Skeletal muscle satellite cell (primary cell): ENCODE measurements at regions not wholly inside any gene's neighbourhood (a gene's known extent, or its start where the extent isn't known, plus 50 kb on each side); places are given as distances from the start of the nearest gene placed in this dataset.

Experiments
- H3K27me3 ChIP-seq: 2 replicates; pipeline ENCODE4 v1.7.0; 2013; ENCODE audit warnings: low read length; ENCODE audit not compliant: control insufficient read depth, insufficient read depth
- H3K36me3 ChIP-seq: 2 replicates; pipeline ENCODE4 v1.7.0; 2013; ENCODE audit warnings: mild to moderate bottlenecking, control low read depth, low read length; ENCODE audit not compliant: insufficient read depth
- H3K4me1 ChIP-seq: 2 replicates; pipeline ENCODE4 v1.7.0; 2013; ENCODE audit warnings: low read length; ENCODE audit not compliant: control insufficient read depth, insufficient read depth
- H3K4me2 ChIP-seq: 2 replicates; pipeline ENCODE4 v1.7.0; 2013; ENCODE audit warnings: mild to moderate bottlenecking, low read length
- H3K4me3 ChIP-seq: 2 replicates; pipeline ENCODE4 v1.7.0; 2013; ENCODE audit warnings: low read length
- H3K9ac ChIP-seq: 2 replicates; pipeline ENCODE4 v1.7.0; 2013; ENCODE audit warnings: mild to moderate bottlenecking, low read depth, low read length, moderate library complexity
- H3K9me3 ChIP-seq: replicated peaks from 2 replicates; pipeline ENCODE4 v1.7.0; 2013; ENCODE audit warnings: mild to moderate bottlenecking, control low read depth, low read length

GRCh38 chr6:165881806-165882205, 218.8 kb upstream of the PDE10A start:
- H3K4me1 ChIP-seq = peaks cover 11% of the 10 kb centered on the region

GRCh38 chr6:165880686-165881085, 217.6 kb upstream of the PDE10A start:
- H3K9ac ChIP-seq = no peak overlapping the region
- no peaks in the 10 kb centered on the region for H3K9me3 ChIP-seq
- no peak overlapping the region for H3K4me2 ChIP-seq
- no peak overlapping the region for H3K4me3 ChIP-seq
- peaks cover 11% of the 10 kb centered on the region for H3K4me1 ChIP-seq
- H3K27me3 ChIP-seq = peaks cover 19% of the 10 kb centered on the region
- H3K36me3 ChIP-seq = no peaks in the 10 kb centered on the region

More at GRCh38 chr6:165881806-165882205, 218.8 kb upstream of the PDE10A start:
- H3K4me2 ChIP-seq = no peak overlapping the region
- no peaks in the 10 kb centered on the region for H3K9me3 ChIP-seq
- no peaks in the 10 kb centered on the region for H3K36me3 ChIP-seq
- peaks cover 11% of the 10 kb centered on the region for H3K27me3 ChIP-seq
- no peak overlapping the region for H3K4me3 ChIP-seq
- H3K9ac ChIP-seq = no peak overlapping the region

- no peaks in the 10 kb centered on the region for H3K36me3 ChIP-seq
- H3K4me1 ChIP-seq = no peaks in the 10 kb centered on the region
- H3K4me3 ChIP-seq = no peak overlapping the region
- no peak overlapping the region for H3K9ac ChIP-seq
- peaks cover 34% of the 10 kb centered on the region for H3K27me3 ChIP-seq
- no peak overlapping the region for H3K4me2 ChIP-seq
- H3K9me3 ChIP-seq = no peaks in the 10 kb centered on the region
Observed at GRCh38 chr6:165877773-165878172, 214.7 kb upstream of the PDE10A start.

GRCh38 chr6:165877192-165877591, 214.2 kb upstream of the PDE10A start:
- Histone ChIP-seq H3K4me3 (no peak overlapping the region), H3K4me2 (no peak overlapping the region)

GRCh38 chr6:165876588-165876987, 213.5 kb upstream of the PDE10A start:
- Histone ChIP-seq H3K36me3 (no peaks in the 10 kb centered on the region), H3K27me3 (peaks cover 40% of the 10 kb centered on the region), H3K4me1 (no peaks in the 10 kb centered on the region), H3K4me3 (no peak overlapping the region), H3K9ac (no peak overlapping the region), H3K4me2 (no peak overlapping the region), H3K9me3 (no peaks in the 10 kb centered on the region)

More at GRCh38 chr6:165877192-165877591, 214.2 kb upstream of the PDE10A start:
- Histone ChIP-seq H3K9me3 (no peaks in the 10 kb centered on the region), H3K4me1 (no peaks in the 10 kb centered on the region), H3K27me3 (peaks cover 38% of the 10 kb centered on the region), H3K36me3 (no peaks in the 10 kb centered on the region), H3K9ac (no peak overlapping the region)

- no peak overlapping the region for H3K9ac ChIP-seq
- H3K9me3 ChIP-seq = no peaks in the 10 kb centered on the region
- H3K4me3 ChIP-seq = no peak overlapping the region
- H3K27me3 ChIP-seq = peaks cover 45% of the 10 kb centered on the region
- no peaks in the 10 kb centered on the region for H3K4me1 ChIP-seq
- no peak overlapping the region for H3K4me2 ChIP-seq
- no peaks in the 10 kb centered on the region for H3K36me3 ChIP-seq
Observed at GRCh38 chr6:165875946-165876345, 212.9 kb upstream of the PDE10A start.

GRCh38 chr6:165873976-165874375, 210.9 kb upstream of the PDE10A start:
- H3K4me3 ChIP-seq = no peak overlapping the region
- H3K9ac ChIP-seq = no peak overlapping the region
- no peaks in the 10 kb centered on the region for H3K4me1 ChIP-seq
- H3K27me3 ChIP-seq = peaks cover 45% of the 10 kb centered on the region
- peaks cover 3% of the 10 kb centered on the region for H3K9me3 ChIP-seq
- H3K4me2 ChIP-seq = no peak overlapping the region
- no peaks in the 10 kb centered on the region for H3K36me3 ChIP-seq

- Histone ChIP-seq H3K36me3 (no peaks in the 10 kb centered on the region), H3K9me3 (peaks cover 3% of the 10 kb centered on the region), H3K9ac (no peak overlapping the region), H3K27me3 (peaks cover 40% of the 10 kb centered on the region), H3K4me2 (no peak overlapping the region), H3K4me3 (no peak overlapping the region), H3K4me1 (no peaks in the 10 kb centered on the region)
Observed at GRCh38 chr6:165872811-165873210, 209.8 kb upstream of the PDE10A start.

GRCh38 chr6:165872311-165872710, 209.3 kb upstream of the PDE10A start:
- H3K9ac ChIP-seq = no peak overlapping the region
- H3K27me3 ChIP-seq = peaks cover 39% of the 10 kb centered on the region
- no peaks in the 10 kb centered on the region for H3K36me3 ChIP-seq
- H3K4me1 ChIP-seq = no peaks in the 10 kb centered on the region
- H3K4me2 ChIP-seq = no peak overlapping the region
- H3K9me3 ChIP-seq = peaks cover 3% of the 10 kb centered on the region
- H3K4me3 ChIP-seq = no peak overlapping the region

GRCh38 chr6:165871571-165871970, 208.5 kb upstream of the PDE10A start:
- no peak overlapping the region for H3K4me3 ChIP-seq
- H3K4me1 ChIP-seq = no peaks in the 10 kb centered on the region
- H3K27me3 ChIP-seq = peaks cover 32% of the 10 kb centered on the region
- H3K9me3 ChIP-seq = peaks cover 3% of the 10 kb centered on the region
- H3K36me3 ChIP-seq = no peaks in the 10 kb centered on the region
- no peak overlapping the region for H3K9ac ChIP-seq
- no peak overlapping the region for H3K4me2 ChIP-seq

- H3K4me3 ChIP-seq = no peak overlapping the region
- H3K9ac ChIP-seq = no peak overlapping the region
- no peaks in the 10 kb centered on the region for H3K4me1 ChIP-seq
- H3K36me3 ChIP-seq = no peaks in the 10 kb centered on the region
- peaks cover 3% of the 10 kb centered on the region for H3K9me3 ChIP-seq
- no peak overlapping the region for H3K4me2 ChIP-seq
- H3K27me3 ChIP-seq = peaks cover 19% of the 10 kb centered on the region
Observed at GRCh38 chr6:165869526-165869925, 206.5 kb upstream of the PDE10A start.

GRCh38 chr6:165864925-165865324, 201.9 kb upstream of the PDE10A start:
- no peaks in the 10 kb centered on the region for H3K36me3 ChIP-seq
- peaks cover 3% of the 10 kb centered on the region for H3K9me3 ChIP-seq
- H3K27me3 ChIP-seq = peaks cover 12% of the 10 kb centered on the region
- H3K4me2 ChIP-seq = no peak overlapping the region
- no peak overlapping the region for H3K4me3 ChIP-seq
- no peaks in the 10 kb centered on the region for H3K4me1 ChIP-seq
- no peak overlapping the region for H3K9ac ChIP-seq
